Hematopoietic multipotent progenitor cell treated with erythropoietin and hydrocortisone succinate and interleukin-3 and kit ligand, for 4 days (in vitro differentiated cells): ENCODE measurements at regions not wholly inside any gene's neighbourhood (a gene's known extent, or its start where the extent isn't known, plus 50 kb on each side); places are given as distances from the start of the nearest gene placed in this dataset.
A peak's percentile ranks its signal among the peaks of the same experiment; 100 is the strongest.

ENCODE experiments used
- DNase-seq: peaks from one replicate; pipeline ENCODE4 v3.0.0-alpha.2; 2015

DNA sequence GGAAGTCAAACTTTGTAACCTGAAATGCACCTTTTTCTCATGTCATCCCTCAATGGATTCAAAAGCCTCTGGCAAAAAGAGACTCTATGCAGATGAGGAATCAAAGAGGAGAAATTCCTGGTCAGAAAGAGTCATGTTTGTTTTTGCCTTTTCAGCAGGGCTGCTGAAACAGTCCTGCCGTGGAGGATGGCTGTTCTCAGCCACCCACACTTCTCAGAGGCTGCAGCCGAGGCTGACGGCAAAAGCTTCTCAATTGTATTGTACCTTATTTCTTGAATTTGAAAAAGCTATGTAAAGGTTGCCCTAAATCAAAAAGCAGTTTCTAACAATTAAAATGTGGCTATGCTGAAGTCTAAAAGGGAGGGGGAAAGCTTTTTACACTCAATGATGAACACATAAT is 385.3 kb downstream of the KCTD12 start:
- no peak for DNase-seq

DNA sequence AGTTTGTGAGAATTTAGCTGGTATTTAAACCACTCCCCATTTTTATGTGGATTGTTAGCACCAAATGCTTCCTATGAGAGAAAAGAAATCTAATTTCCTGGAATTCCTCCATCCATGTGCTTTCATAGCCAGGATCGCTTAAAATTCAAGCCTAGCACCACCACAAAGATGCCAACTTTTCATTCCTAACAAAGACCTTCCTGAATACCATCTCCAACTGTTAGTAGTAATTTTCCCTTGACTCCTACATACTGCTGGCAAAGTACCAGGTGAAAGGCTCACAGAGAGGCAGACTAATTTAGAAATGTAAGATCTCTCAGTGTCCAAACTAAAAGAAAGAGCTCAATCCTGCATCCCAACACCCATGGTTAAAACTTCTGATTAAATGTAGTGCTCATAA is 386.3 kb downstream of the KCTD12 start:
- DNase-seq = no peak

DNA sequence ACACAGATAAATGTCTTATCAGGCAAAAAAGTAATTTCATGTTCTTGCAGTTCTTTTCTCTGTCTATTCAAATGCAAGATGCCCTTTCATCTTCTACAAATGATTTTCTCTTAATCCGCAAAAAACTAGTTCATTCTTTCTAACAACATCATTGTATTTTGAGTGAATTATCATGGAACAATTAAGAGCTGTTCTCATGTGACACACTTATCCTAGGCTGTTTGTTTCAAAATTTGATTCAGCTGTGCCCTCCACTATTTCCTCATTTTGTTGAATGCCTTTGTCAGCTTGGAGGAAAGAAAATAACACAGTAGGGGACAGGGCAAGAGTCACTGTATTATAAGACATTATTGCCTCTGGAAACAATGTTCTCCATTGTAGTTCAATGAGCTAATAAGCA is 396.9 kb downstream of the KCTD12 start:
- DNase-seq = peak; percentile 18

DNA sequence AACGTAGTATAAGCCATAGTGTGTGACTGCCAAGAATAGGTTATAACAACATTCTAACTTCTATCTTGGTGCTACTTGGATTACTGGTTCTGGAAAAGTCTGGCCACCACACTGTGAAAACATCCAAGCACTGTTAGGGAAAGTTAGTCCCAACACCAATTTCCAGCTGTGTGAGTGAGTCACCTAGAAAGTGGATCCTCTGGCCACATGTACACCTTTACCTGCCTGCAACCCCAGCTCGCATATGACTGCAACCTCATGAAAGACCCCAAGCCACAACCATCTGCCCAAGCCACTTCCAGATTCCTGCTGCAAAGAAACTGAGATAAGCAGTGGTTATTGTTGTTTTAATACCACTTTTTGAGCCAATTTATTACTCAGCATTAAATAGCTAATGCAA is 404.5 kb downstream of the KCTD12 start:
- no peak for DNase-seq

DNA sequence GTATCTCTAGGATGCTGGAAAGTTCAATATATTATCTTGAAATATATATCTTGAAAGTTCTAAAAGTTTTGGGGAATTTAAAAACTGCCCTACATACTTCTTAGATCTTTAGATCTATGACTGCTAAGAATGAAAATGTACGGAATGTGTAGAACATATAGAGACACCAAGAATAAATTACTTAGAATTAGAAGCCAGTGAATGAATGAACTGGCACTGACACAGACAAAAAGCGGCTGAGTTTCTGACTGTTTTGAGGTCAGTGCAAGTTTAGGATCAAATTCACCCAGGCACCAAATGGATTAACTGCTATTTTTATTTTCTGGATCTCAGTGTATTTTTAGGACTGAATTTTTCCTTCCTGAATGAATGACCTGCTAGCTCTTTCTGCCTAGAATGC is 411.2 kb downstream of the KCTD12 start:
- no peak for DNase-seq

DNA sequence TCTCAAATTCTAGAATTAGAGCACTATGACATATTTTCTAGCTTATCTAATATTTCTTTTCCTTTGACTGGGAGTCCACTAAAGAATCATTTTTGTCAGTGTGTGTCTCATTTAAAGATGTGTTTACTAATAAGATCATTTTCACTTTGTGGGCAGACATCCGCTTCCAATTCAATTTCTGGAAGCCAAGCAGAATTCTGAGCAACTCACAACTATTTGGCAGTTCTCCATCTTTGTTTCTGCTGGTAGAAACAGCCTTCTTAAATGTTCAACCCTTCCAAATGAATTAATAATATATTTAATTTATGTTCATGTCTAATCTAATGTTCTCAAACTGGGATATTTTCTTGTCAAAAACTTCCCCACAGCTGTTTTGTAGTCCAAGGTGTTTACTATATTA is 411.8 kb downstream of the KCTD12 start:
- no peak for DNase-seq

DNA sequence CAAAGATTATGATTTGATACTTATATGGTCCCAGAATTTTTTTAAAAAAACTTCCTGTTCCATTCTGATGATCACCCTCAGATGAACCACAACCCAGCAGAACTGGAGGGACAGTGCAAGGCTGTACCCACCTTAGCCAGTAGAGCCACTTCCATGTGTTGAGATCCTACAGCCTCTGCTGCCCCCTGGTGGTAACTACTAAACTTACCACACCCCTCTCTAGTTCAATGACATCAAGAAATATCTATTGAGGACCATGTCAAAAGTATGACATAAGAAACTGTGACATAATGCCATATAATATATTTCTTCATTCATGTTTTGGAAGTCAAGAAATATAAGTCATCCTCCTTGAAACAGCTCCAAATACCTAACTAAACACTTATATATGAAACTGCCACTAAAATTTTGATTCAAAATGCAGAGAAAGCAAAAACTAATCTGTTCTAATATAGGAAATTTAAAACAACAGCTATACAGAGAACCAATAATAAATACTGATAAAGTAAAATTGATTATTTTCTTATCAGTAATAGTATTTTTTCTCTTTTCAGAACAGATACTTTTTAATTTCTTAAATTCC is 412.6 kb downstream of the KCTD12 start:
- DNase-seq = peak; percentile 92

DNA sequence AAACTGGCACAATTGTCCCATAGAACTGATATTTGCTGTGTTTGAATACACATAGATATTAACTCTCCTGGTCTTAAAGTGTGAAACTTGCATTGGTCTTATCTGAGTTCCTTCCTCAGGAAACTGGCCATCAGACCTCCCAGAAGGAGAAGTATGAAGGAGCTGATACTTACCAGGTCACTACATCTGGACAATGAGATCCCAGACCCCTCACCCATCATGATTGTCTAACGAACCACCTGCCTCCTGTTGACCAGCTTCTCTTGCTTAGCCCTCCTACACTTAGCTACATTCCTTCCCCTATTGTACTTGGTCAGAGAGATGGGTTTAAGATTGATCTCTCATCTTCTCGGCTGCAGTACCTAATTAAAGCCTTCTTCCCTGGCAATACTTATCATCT is 413.3 kb downstream of the KCTD12 start:
- DNase-seq = no peak

DNA sequence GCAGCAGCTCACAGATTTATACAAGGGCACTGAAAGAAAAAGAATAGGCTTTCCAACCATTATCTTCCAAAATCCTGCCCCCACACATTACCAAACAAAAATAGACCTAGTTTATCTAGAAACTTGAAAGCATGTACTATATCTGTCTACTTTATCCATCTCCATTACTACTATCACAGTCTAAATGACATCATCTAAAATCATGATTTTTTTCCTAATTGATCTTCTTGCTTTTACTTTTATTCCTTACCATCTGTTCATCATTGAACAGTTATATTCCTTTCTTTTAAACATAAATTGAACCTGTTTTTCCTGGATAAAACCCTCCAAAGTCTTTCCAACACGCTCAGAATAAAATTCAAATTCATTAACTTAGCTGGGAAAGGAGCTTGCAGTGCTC is 414.7 kb downstream of the KCTD12 start:
- DNase-seq = no peak

DNA sequence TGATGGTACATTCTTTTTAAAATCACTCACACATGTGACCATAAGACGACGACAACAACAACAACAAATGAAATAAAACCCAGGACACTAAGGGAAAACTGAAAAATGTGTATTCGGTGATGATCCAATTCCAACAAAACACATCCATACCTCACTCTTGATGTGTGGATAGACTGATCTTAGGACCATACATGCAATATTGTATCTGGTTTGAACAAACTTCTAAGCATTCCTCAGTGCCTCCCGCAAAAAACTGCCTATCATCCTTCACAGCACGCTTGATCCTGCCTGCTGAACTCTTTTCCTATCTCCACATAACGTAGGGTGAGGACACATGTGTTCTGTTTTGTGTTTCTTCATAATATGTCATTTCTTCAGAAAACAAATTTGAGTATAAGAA is 415.2 kb downstream of the KCTD12 start:
- no peak for DNase-seq

DNA sequence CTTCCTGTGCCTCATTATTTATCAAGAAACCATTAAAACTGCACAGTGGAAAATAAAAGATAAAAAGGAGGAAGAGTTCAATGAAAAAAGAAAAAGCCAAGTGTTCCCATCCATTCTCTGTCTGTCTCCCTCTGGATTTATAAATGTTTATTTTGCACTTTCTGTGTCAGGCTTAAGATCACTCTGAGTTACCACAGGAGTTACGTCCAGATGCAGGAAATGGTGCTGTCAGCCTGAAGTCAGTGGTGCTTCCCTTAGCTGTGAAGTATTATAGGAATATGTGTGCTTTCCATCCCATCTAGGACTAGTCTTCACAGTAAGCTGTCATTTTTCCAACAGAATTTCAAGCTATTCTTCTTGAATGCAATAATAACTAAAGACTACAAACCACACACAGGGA is 420.2 kb downstream of the KCTD12 start:
- DNase-seq = no peak

DNA sequence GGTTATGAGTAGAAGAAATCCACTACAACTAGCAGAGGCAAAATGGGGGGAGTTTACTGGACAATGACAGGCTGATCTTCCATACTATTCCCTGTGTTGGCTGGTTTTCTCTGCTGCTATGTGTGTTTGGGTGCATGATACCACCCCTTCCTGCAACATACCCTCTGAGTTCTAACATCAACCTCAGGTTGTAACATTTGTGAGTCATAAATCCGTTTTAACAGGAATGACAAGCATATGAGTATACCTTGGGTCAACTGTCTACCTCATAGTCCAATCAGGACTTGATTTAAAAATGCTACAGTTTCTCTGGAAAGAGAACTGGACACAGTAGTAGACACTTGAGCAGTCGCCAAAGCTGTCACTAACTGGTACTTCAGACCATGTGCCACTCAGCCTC is 422.9 kb downstream of the KCTD12 start:
- DNase-seq = no peak

DNA sequence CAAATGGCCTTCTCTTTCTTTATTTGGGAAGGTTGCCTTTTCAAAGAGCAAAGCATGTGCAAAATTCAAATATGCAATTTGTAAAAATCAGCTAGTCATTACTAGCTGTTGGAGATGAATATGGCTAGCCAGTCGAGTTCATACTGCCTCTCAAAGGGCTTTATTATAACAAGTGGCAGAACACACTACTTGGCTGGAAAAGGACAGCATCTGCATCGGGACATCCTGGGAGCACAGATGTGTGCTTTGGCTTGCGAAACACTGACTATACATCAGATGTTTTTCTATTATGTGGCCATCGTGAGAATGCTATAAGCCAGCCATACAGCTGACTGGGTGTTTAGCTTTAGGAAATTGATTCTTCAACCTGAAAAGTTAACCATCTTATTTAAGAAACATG is 424.2 kb downstream of the KCTD12 start:
- DNase-seq = no peak

DNA sequence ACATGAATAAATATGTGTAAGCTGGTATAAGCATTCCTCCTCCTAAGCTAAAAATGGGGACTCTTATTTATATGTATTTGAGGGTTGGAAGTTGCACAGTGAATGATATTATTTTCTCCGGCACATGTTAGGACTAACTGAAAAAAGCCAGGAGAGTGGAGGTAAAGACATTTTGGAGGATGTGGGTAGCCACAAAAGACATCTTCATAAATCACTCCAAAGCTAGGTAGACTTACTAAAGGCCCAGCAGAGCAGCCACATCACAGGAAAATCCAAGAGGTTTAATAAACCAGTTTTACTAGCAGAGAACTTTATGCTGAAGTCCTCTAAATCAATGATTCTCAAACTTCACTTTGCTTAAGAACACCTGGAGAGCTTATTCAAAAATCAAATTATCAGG is 424.7 kb downstream of the KCTD12 start:
- DNase-seq = no peak

DNA sequence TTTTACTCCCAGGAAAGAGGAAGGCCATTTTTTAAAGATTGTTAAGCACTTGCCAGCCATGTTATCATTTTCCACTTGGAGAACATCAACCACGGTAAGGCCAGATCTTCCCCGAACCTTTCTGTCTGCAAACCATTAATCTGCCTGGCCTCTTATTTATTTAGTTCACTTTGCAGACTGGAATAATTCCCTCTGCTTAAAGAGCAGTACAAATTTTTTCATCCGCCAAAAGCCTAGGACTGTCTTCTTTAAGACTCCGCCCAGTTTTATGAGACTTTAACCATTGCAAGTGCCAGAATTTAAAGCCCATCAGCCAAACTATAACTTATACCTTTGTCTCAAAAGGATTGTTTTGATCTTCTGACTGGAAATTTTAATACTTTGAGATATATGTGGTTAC is 426.3 kb downstream of the KCTD12 start:
- DNase-seq = no peak

DNA sequence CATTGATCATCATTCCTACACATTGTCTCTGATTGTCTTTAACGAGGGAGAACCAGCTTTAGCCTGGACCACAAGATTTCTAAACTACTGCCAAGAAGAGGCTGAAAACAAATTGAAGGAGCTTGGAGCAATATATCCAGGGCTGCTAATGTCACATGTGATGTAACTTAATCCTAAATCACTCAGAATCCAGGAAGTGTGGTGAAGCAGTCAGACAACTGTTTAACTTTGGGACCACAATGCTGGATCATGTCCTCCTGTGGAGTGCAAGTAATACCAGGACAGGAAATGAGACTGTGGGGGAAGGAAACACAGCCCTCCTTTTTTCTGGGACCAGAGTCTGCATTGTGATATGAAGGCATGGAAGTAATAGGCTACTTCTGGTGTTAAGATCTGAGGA is 430.2 kb downstream of the KCTD12 start:
- DNase-seq = peak; percentile 34

DNA sequence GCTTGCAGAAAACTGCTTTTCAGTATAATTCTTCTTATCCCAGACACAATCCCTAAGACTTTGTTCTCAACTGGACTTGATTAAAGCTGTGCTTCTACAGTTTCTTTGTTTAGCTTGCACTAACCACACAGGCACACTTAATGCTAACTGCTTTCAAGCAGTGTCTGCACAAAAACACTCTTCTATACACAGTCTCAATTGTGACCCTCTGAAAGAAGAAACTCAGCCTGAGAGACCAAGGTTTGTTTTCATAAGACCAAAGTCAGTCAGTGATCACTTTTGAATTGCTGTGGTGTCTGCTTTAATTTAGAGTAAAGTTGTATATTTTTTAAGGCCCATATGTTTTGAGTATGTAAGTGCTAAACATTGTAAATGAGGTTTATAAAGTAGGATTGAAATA is 431.2 kb downstream of the KCTD12 start:
- no peak for DNase-seq

DNA sequence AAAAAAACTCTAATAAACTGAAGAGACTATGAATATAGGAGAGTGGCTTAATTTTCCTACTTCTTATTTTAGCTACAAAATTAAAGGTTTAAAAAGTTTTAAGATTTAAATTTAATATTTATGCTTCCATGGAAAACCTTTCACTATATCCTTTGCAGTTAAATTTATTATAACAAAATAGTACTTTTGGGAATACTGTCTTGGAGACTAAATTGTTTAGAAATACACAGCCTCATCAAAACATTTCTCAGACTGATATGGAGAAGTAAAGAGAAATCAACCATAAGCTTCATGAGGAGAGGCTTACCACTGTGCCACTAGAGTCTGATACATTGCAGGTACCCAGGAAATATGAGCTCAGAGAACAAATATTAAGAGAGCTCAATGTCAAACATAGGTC is 436.5 kb downstream of the KCTD12 start:
- no peak for DNase-seq

DNA sequence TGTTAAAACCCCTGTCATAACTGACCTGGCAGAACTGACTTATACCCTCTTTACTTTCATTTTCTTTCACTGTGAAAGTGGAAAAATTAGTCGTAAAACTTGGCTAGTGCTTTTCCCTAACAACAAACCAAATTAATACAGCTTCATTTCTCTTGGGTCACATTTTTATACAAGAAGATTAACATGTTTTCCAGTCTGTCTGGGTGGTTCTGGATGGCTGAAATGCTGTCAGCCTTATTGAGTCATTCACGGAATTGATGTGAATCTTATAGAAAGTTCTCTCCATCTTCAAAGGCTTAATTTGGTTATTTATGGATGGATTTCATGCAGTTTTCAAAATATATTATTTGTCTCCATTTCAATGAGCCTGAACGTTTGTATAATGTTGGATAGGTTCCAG is 440.0 kb downstream of the KCTD12 start:
- DNase-seq = no peak

DNA sequence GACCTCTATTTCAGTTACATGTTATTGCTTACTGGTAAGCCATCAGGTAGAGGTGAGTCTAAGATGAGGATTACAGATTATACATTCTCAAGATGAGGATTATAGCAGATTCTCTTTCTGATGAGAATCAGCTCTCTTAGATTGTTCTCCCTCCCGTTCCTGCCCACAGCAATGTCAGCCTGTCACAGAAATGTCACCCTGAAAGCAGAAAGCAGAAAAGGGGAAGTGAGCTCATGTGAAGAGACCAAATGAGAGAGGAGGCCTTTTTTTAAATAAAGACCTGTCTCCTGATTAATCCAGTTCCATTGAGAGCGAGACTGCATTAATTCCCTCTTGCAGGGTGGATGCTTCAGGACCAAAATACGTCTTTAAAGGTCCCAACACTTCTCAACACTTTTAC is 445.6 kb downstream of the KCTD12 start:
- peak; percentile 79 for DNase-seq

DNA sequence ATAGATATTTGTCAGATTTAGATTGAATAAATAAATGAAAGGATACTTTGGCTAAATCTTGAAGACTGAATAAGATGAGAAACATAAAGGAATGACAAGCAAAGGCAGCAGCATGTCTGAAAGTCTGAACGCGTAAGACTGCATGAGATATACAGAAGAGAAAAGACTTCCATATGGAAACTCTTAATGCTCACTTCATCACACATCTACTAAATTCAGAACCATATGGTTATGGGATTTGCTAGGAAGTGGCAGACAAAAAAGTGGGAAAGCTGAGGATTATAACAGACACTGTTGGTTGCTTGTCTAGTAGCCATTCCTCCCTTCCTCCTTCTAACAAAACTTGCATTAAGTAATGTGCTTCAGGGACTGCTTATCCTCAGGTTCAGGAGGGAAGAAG is 446.7 kb downstream of the KCTD12 start:
- DNase-seq = no peak

DNA sequence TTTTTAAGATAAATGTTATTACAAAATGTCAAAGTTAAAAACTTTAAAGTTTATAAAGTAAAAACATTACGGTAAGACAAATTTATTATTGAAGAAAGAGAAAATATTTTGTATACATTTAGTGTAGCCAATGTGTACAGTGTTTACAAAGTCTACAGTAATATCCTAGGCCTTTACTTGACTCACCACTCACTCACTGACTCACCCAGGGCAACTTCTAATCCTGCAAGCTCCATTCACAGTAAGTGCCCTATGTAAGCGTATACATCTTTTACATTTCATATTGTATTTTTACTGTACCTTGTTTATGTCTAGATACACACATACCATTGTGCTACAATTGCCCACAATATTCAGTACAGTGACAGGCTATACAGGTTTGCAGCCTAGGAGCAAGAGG is 448.2 kb downstream of the KCTD12 start:
- no peak for DNase-seq

DNA sequence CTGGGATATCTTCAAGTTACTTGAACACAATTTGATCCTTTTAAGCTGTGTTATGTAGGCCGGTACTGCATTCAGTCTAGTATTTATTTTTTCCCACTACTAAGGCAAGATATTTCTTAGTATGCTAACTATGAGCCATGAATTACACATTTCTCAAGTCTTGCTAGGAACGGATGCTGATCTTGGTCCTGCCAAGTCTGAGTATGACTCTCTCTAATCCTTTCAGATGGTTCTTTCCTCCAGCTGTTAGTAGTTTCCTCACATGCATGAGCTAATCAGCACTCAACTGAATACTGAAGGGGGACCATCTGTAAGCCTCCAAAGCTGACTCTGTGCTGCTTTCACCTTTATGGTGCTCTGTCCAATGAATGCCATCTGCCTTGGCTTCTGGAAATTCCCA is 460.3 kb downstream of the KCTD12 start:
- no peak for DNase-seq

DNA sequence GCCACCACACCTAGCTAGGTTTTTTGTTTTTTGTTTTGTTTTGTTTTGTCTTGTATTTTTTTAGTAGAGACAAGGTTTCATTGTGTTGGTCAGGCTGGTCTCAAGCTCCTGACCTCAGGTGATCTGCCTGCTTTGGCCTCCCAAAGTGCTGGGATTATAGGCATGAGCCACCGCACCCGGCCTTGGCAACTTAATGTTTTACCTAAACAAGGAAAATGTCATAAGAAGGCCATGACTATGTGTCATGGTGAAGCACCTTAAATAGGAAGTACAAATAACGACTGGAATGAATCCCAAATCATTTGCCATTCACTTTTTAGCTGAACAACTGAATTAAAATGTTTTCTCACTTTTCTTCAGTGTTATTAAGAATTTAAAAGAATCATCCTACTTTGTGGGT is 465.2 kb downstream of the KCTD12 start:
- DNase-seq = no peak

DNA sequence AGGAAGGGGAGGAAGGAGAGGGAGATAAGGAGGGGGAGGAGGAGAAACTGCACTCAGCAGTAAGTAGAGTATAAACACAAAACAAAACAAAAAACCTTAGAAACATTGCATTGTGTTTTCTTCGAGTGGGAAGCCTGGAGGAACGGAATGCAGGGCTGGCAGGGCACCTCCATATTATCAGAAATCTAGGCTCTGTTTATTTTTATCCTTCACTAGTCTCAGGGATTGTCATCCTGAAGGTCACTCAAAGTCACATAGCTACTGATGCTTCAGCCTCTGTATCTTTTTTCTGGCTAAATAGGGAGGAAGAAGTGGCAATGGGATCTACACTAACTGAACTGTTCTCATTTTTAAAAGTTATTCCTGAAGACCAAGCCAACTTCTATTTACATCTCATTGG is 467.8 kb downstream of the KCTD12 start:
- no peak for DNase-seq

DNA sequence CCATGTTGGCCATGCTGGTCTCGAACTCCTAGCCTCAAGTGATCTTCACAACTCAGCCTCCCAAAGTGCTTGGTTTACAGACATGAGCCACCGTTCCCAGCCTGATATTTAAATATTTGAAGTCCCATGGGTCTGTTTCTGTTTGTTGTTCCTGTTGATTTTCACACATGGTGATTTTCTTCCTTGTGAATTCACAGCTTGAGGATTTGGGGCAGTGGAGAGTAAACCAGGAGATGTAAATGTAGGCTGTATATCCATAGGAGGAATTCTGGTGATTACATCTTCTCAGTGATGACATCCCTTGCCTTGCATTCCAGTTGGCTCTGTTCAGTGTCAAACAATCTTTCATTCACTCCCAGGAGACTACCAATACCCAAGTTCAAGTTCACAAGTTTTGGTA is 471.9 kb downstream of the KCTD12 start:
- DNase-seq = no peak
